ACC112 (cell line): ENCODE measurements at regions not wholly inside any gene's neighbourhood (a gene's known extent, or its start where the extent isn't known, plus 50 kb on each side); places are given as distances from the start of the nearest gene placed in this dataset.

Source experiments
- H2AFZ ChIP-seq: fragments of 200-600 bp; sonication (generic); one replicate; pipeline ENCODE4 v1.6.0; 2017; ENCODE audit warnings: antibody characterized with exemption, low read length; ENCODE audit not compliant: unreplicated experiment
- H3K27ac ChIP-seq: fragments of 200-600 bp; sonication (generic); 2 replicates; pipeline ENCODE4 v1.5.1; 2014; ENCODE audit warnings: low read depth, mild to moderate bottlenecking, antibody characterized with exemption, low read length, moderate library complexity
- H3K27me3 ChIP-seq: fragments of 200-600 bp; sonication (generic); 2 replicates; pipeline ENCODE4 v1.6.1; 2014; ENCODE audit warnings: mild to moderate bottlenecking, antibody characterized with exemption, low read length, moderate library complexity, mixed read lengths; ENCODE audit not compliant: insufficient read depth
- H3K36me3 ChIP-seq: fragments of 200-600 bp; sonication (generic); 2 replicates; pipeline ENCODE4 v1.6.1; 2016; ENCODE audit warnings: mild to moderate bottlenecking, antibody characterized with exemption, low read length, moderate library complexity, mixed read lengths; ENCODE audit not compliant: insufficient read depth
- H3K4me1 ChIP-seq: fragments of 200-600 bp; sonication (generic); one replicate; pipeline ENCODE4 v1.6.1; 2016; ENCODE audit warnings: low read length, mixed read lengths; ENCODE audit not compliant: insufficient read depth, unreplicated experiment, control insufficient read depth
- H3K4me3 ChIP-seq: fragments of 200-600 bp; sonication (generic); 2 replicates; pipeline ENCODE4 v1.5.1; 2014; ENCODE audit warnings: mild to moderate bottlenecking, low read depth, low read length
- H3K79me2 ChIP-seq: fragments of 200-600 bp; sonication (generic); one replicate; pipeline ENCODE4 v1.6.0; 2016; ENCODE audit warnings: low read length; ENCODE audit not compliant: control insufficient read depth, unreplicated experiment, insufficient read depth

GRCh38 chr1:218694636-218695035 lies 349.5 kb downstream of the TGFB2 start:
- no peaks in the 10 kb centered on the region for H3K4me1 ChIP-seq
- no peak overlapping the region for H2AFZ ChIP-seq
- H3K36me3 ChIP-seq: no peaks in the 10 kb centered on the region
- no peaks in the 10 kb centered on the region for H3K27me3 ChIP-seq
- H3K27ac ChIP-seq: no peak overlapping the region
- no peaks in the 10 kb centered on the region for H3K79me2 ChIP-seq
- no peak overlapping the region for H3K4me3 ChIP-seq

GRCh38 chr1:218695525-218695924 lies 350.4 kb downstream of the TGFB2 start:
- H3K79me2 ChIP-seq: no peaks in the 10 kb centered on the region
- H3K4me1 ChIP-seq: no peaks in the 10 kb centered on the region
- H3K36me3 ChIP-seq: no peaks in the 10 kb centered on the region
- no peak overlapping the region for H3K27ac ChIP-seq
- H3K4me3 ChIP-seq: no peak overlapping the region
- no peaks in the 10 kb centered on the region for H3K27me3 ChIP-seq
- no peak overlapping the region for H2AFZ ChIP-seq

GRCh38 chr1:218698141-218698540 lies 353.0 kb downstream of the TGFB2 start:
- Histone ChIP-seq H3K27ac (no peak overlapping the region), H3K36me3 (no peaks in the 10 kb centered on the region), H3K4me1 (no peaks in the 10 kb centered on the region), H3K27me3 (no peaks in the 10 kb centered on the region), H3K4me3 (no peak overlapping the region), H3K79me2 (no peaks in the 10 kb centered on the region), H2AFZ (no peak overlapping the region)

- no peak overlapping the region for H3K27ac ChIP-seq
- H3K4me3 ChIP-seq: no peak overlapping the region
- H3K36me3 ChIP-seq: no peaks in the 10 kb centered on the region
- H2AFZ ChIP-seq: no peak overlapping the region
- no peaks in the 10 kb centered on the region for H3K79me2 ChIP-seq
- no peaks in the 10 kb centered on the region for H3K27me3 ChIP-seq
- H3K4me1 ChIP-seq: no peaks in the 10 kb centered on the region
Observed at GRCh38 chr1:218699421-218699820, 354.3 kb downstream of the TGFB2 start.

- no peak overlapping the region for H3K27ac ChIP-seq
- H3K4me1 ChIP-seq: peaks cover 4% of the 10 kb centered on the region
- no peak overlapping the region for H2AFZ ChIP-seq
- H3K27me3 ChIP-seq: no peaks in the 10 kb centered on the region
- no peaks in the 10 kb centered on the region for H3K79me2 ChIP-seq
- no peaks in the 10 kb centered on the region for H3K36me3 ChIP-seq
- H3K4me3 ChIP-seq: no peak overlapping the region
Observed at GRCh38 chr1:218699865-218700264, 354.7 kb downstream of the TGFB2 start.

- no peak overlapping the region for H3K27ac ChIP-seq
Observed at GRCh38 chr1:218700666-218701065, 355.5 kb downstream of the TGFB2 start.

GRCh38 chr1:218701131-218701530 lies 356.0 kb downstream of the TGFB2 start:
- Histone ChIP-seq H3K4me1 (peaks cover 16% of the 10 kb centered on the region), H3K27me3 (no peaks in the 10 kb centered on the region), H3K36me3 (no peaks in the 10 kb centered on the region), H2AFZ (no peak overlapping the region), H3K79me2 (no peaks in the 10 kb centered on the region), H3K4me3 (no peak overlapping the region), H3K27ac (no peak overlapping the region)

More at GRCh38 chr1:218700666-218701065, 355.5 kb downstream of the TGFB2 start:
- H3K4me1 ChIP-seq: peaks cover 12% of the 10 kb centered on the region
- H3K79me2 ChIP-seq: no peaks in the 10 kb centered on the region
- no peak overlapping the region for H2AFZ ChIP-seq
- H3K4me3 ChIP-seq: no peak overlapping the region
- H3K27me3 ChIP-seq: no peaks in the 10 kb centered on the region
- H3K36me3 ChIP-seq: no peaks in the 10 kb centered on the region

- Histone ChIP-seq H2AFZ (no peak overlapping the region), H3K27me3 (no peaks in the 10 kb centered on the region), H3K79me2 (no peaks in the 10 kb centered on the region)
Observed at GRCh38 chr1:218702775-218703174, 357.6 kb downstream of the TGFB2 start.

GRCh38 chr1:218703836-218704235 lies 358.7 kb downstream of the TGFB2 start:
- Histone ChIP-seq H3K27ac (no peak overlapping the region), H3K79me2 (no peaks in the 10 kb centered on the region), H2AFZ (no peak overlapping the region), H3K4me3 (no peak overlapping the region), H3K27me3 (no peaks in the 10 kb centered on the region), H3K36me3 (no peaks in the 10 kb centered on the region), H3K4me1 (peaks cover 27% of the 10 kb centered on the region)

More at GRCh38 chr1:218702775-218703174, 357.6 kb downstream of the TGFB2 start:
- Histone ChIP-seq H3K4me1 (peaks cover 27% of the 10 kb centered on the region), H3K36me3 (no peaks in the 10 kb centered on the region), H3K4me3 (no peak overlapping the region), H3K27ac (no peak overlapping the region)

GRCh38 chr1:218705391-218705790 lies 360.3 kb downstream of the TGFB2 start:
- H3K4me3 ChIP-seq: peak overlapping the region; percentile 31; the same call in 1 of the 2 replicates
- no peaks in the 10 kb centered on the region for H3K36me3 ChIP-seq
- peak overlapping the region; percentile 99 for H3K27ac ChIP-seq
- no peak overlapping the region for H2AFZ ChIP-seq
- H3K79me2 ChIP-seq: no peaks in the 10 kb centered on the region
- H3K4me1 ChIP-seq: peaks cover 27% of the 10 kb centered on the region
- H3K27me3 ChIP-seq: no peaks in the 10 kb centered on the region

- Histone ChIP-seq H3K27ac (peak overlapping the region; percentile 99), H2AFZ (no peak overlapping the region), H3K36me3 (no peaks in the 10 kb centered on the region)
Observed at GRCh38 chr1:218705911-218706893, 361.1 kb downstream of the TGFB2 start.

More at GRCh38 chr1:218705911-218706893, 361.1 kb downstream of the TGFB2 start:
- peak overlapping the region; percentile 31; the same call in 1 of the 2 replicates for H3K4me3 ChIP-seq
- H3K4me1 ChIP-seq: peaks cover 35% of the 10 kb centered on the region
- H3K27me3 ChIP-seq: no peaks in the 10 kb centered on the region
- H3K79me2 ChIP-seq: no peaks in the 10 kb centered on the region
